ENCODE measurements at regions not wholly inside any gene's neighbourhood (a gene's known extent, or its start where the extent isn't known, plus 50 kb on each side); places are given as distances from the start of the nearest gene placed in this dataset.

GRCh38 chr18:33826151-33826550, 248.1 kb downstream of the ASXL3 start:
- TF ChIP-seq POLR2AphosphoS5 (IDR thresholded peaks at IDR 0.05) (no peak), CTCF (IDR thresholded peaks at IDR 0.05) (no peak)

Data from upper lobe of left lung (tissue), 4 donors.